D721Med (cell line): ENCODE measurements at regions not wholly inside any gene's neighbourhood (a gene's known extent, or its start where the extent isn't known, plus 50 kb on each side); places are given as distances from the start of the nearest gene placed in this dataset.
A peak's percentile ranks its signal among the peaks of the same experiment; 100 is the strongest.
"Not testable (repeated sequence)": the region's sequence is repeated elsewhere in the genome, so short reads cannot be mapped to it uniquely, and the experiment has no call there.

Experiments
- DNase-seq: peaks from one replicate; pipeline ENCODE4 v3.0.0; 2011; ENCODE audit warnings: low spot score; ENCODE audit not compliant: insufficient read length
- FAIRE-seq: peaks from 2 replicates; lab custom pipeline; 2011; peaks lifted over from hg19 to GRCh38; lab: Jason Lieb, UNC
- TF ChIP-seq, protein P1 (sequence below): IDR thresholded peaks from 2 replicates; pipeline ENCODE4 v1.5.1; 2012; ENCODE audit warnings: mild to moderate bottlenecking, control low read depth; ENCODE audit not compliant: insufficient read depth; ENCODE audit errors: missing control alignments

DNA sequence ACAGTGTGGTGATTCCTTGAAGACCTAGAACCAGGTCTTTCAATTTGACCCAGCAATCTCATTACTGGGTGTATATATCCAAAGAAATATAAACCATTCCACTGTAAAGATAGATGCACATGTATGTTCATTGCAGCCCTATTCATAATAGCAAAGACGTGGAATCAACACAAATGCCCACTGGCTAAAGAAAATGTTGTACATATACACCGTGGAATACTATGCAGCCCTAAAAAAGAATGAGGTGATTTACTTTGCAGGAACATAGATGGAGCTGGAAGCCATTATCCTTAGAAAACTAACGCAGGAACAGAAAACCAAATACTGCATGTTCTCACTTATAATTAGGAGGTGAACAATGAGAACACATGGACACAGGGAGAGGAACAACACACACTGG, 278.0 kb upstream of the KCND2 start:
- TF ChIP-seq, protein P1, sequence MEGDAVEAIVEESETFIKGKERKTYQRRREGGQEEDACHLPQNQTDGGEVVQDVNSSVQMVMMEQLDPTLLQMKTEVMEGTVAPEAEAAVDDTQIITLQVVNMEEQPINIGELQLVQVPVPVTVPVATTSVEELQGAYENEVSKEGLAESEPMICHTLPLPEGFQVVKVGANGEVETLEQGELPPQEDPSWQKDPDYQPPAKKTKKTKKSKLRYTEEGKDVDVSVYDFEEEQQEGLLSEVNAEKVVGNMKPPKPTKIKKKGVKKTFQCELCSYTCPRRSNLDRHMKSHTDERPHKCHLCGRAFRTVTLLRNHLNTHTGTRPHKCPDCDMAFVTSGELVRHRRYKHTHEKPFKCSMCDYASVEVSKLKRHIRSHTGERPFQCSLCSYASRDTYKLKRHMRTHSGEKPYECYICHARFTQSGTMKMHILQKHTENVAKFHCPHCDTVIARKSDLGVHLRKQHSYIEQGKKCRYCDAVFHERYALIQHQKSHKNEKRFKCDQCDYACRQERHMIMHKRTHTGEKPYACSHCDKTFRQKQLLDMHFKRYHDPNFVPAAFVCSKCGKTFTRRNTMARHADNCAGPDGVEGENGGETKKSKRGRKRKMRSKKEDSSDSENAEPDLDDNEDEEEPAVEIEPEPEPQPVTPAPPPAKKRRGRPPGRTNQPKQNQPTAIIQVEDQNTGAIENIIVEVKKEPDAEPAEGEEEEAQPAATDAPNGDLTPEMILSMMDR: no peak
- FAIRE-seq (no peak), DNase-seq (no peak)

DNA sequence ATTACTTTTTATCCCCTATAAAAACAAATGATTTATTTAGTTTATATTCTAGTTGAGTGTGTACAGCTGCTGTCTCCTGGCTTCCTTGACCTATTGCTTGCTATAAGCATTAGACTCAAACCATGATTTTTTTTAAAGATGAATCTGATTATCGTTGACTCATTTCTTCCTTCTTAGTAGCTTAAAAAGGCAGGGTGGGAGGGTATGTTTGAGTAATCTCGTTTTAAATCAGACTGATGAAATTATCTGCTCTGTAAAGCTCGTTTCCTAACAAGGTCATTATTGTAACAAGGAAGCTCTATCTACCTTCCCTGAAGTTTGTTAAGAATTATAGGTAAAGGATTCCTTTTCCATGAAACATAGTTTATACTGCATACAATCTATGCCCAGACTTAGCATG, 276.3 kb upstream of the KCND2 start:
- FAIRE-seq: peak; percentile 32
- no peak for DNase-seq
- TF ChIP-seq, protein P1: no peak

DNA sequence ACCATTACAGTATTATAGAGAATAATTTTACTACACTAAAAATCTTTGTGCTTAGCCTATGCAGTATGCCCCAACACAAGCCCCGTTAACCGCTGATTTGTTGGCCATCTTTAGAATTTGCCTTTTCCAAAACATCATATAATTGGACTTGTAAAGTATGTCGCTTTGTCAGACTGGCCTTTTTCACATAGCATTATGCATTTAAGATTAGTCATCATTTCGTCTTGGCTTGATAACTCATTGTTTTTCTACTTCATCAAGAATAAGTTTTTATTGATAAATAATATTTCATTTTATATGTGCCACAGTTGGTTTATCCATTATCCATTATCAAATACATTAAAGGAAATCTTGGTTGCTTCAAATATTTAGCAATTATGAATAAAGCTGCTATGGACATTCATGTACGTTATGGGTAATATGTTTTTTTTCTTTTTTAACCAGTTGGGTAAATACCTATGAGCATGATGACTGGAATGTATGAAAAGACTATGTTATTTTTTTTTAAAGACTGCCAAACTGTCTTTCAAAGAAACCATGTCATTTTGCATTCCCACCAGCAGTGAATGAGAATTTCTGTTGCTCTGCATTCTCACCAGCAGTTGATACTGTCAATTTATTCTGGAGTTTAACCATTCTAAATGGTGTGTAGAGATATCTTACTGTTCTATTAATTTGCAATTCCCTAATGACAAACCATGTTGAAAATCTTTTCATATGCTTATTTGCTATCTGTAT, 273.1 kb upstream of the KCND2 start:
- TF ChIP-seq, protein P1: no peak
- no peak for FAIRE-seq
- no peak for DNase-seq

DNA sequence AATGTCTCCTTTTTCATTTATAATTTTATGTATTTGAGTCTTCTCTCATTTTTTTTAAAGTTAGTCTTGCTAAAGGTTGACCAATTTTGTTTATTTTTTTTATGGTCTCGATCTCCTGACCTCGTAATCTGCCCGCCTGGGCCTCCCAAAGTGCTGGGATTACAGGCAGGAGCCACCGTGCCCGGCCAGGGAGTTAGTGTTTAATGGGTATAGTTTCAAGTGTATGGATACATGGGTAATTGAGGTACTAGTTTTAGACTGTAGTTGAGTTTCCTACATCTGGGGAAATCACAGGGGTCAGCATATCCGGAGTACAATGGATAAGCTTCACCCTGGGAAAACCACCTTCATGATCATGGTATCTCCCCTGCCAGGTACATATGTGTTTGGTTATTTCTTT, 267.3 kb upstream of the KCND2 start:
- FAIRE-seq (no peak), DNase-seq (no peak)
- TF ChIP-seq, protein P1: no peak

DNA sequence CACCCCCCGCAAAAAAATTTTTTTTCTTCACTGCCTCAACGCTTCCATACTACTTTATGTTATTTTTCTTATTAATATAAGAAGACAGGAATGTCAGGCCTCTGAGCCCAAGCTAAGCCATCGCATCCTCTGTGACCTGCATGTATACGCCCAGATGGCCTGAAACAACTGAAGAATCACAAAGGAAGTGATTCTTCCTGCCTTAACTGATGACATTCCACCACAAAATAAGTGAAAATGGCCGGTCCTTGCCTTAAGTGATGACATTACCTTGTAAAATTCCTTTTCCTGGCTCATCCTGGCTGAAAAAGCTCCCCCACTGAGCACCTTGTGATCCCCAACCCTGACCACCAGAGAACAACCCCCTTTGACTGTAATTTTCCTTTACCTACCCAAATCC, 258.7 kb upstream of the KCND2 start:
- FAIRE-seq, DNase-seq: not testable (repeated sequence)

DNA sequence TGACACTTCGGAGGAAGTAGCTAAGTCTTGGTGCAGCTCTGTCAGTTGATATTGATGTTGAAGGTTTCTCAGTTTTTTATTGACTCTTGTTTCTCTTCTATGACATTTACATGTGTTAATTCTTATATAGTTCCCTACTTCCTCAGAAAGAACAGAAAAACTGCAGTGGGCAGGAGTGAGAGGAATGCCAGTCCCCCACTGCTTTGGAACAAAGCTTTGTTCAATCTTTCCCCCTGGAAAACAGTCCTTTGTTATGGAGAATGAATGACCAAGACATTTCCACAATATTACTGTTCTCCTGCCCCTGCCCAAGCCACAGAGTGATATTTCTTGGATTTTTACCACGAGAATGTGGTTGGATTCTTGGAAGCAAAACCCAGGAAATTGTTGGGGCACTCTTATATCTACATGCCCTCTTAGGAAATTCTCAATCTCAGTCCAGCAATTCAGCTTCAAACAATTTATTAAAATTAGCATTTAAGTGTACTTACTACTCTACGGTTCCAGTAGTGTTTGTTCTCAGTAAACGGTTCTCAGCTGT, 258.0 kb upstream of the KCND2 start:
- TF ChIP-seq, protein P1: no peak
- FAIRE-seq (no peak), DNase-seq (no peak)

DNA sequence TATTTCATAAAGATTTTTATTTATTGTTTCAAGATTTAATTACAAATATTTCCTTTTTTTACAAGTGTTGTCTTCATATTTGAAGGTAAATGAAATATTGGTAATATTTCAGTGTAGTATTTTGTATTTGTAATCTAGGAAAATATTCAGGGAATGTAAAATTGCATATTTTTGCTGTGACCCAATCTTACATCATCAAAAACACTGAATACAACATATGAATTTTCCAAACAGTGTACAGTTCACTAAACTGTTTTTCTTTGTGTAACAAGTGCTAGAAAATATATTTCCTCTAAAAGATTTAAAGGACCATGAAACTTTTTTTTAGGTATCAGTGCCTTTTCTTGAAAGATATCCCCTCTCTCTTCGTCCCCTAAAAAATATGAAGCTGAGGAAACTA, 251.9 kb upstream of the KCND2 start:
- FAIRE-seq (no peak), DNase-seq (no peak)
- TF ChIP-seq, protein P1: no peak
